Activated naive CD8-positive, alpha-beta T cell treated with anti-CD3 and anti-CD28 coated beads, Interleukin-2, amount 10 ng/mL, durations not matched to agents 7 days and 5 days (primary cell): ENCODE measurements at regions not wholly inside any gene's neighbourhood (a gene's known extent, or its start where the extent isn't known, plus 50 kb on each side); places are given as distances from the start of the nearest gene placed in this dataset.

Experiments used
- ATAC-seq: fragments of 150-1000 bp; cut with Tn5 transposase; one replicate; pipeline ENCODE4 v1.10.0; 2021; ENCODE audit warnings: low read depth, moderate library complexity
- POLR2A ChIA-PET: fragments of 350-600 bp; sonication (Branson Sonifier 250); formaldehyde crosslinking; loops from one replicate; lab custom pipeline; 2021; ENCODE audit warnings: antibody characterized with exemption; lab: Charles Lee
- DNase-seq: peaks from one replicate; pipeline ENCODE4 v3.0.0; 2021
- H3K27ac Mint-ChIP-seq: one replicate; pipeline ENCODE4 v1.8.0; 2022; ENCODE audit warnings: mild to moderate bottlenecking, mixed read lengths
- H3K27me3 Mint-ChIP-seq: one replicate; pipeline ENCODE4 v1.8.0; 2022; ENCODE audit warnings: mild to moderate bottlenecking, moderate library complexity, mixed read lengths
- H3K36me3 Mint-ChIP-seq: one replicate; pipeline ENCODE4 v1.8.0; 2021; ENCODE audit warnings: mild to moderate bottlenecking, mixed read lengths
- H3K4me1 Mint-ChIP-seq: one replicate; pipeline ENCODE4 v1.8.0; 2021; ENCODE audit warnings: mixed read lengths
- H3K4me3 Mint-ChIP-seq: one replicate; pipeline ENCODE4 v1.8.0; 2022; ENCODE audit warnings: mild to moderate bottlenecking, moderate library complexity, mixed read lengths
- H3K9me3 Mint-ChIP-seq: one replicate; pipeline ENCODE4 v1.8.0; 2021; ENCODE audit warnings: mixed read lengths

DNA sequence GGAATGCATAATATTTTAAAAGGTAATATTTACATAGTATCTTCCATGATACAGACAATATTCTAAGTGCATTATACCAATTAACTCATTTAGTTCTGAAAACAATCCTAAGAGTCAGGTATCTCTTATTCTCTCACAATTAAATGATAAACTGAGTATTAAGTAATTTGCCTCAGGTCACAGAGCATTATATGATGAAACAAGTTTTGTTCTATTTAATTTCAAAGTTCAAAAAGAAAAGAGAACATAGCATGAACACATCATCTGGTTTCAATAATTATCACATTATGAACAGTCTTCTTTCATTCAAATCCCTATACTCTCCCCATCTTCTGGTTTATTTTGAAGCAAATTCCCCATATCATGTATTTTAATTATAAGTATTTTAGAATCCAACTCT lies 927.5 kb downstream of the ADGRL2 start:
- Mint-ChIP-seq H3K27ac (no peak overlapping the region), H3K27me3 (no peaks in the 10 kb centered on the region), H3K9me3 (peaks cover 2% of the 10 kb centered on the region), H3K4me1 (no peaks in the 10 kb centered on the region), H3K4me3 (no peak overlapping the region), H3K36me3 (no peaks in the 10 kb centered on the region)
- no peak for DNase-seq
- ATAC-seq = no peak
- POLR2A ChIA-PET = no interaction called here

DNA sequence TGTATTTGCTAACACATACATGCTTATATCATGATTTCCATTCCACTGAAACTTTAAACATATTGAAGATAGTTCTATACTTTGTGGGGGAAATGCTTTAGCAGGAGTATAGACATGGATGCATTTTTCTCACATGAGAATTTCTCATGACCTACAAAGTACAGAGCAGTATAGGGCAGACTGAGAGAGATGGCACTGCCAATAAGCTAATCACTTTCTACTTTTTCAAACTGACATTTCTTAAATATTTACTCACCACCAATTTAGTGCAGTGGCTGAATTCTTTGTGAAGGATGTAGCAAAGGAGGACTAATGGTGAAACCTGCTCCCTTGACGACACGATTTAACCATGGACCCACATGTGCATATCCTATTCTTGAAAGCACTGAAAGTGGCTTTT lies 923.5 kb downstream of the ADGRL2 start:
- Mint-ChIP-seq H3K27me3 (no peaks in the 10 kb centered on the region), H3K9me3 (peaks cover 2% of the 10 kb centered on the region)

GRCh38 chr1:82722608-82723007 lies 921.9 kb downstream of the ADGRL2 start:
- no peak for ATAC-seq
- peaks cover 2% of the 10 kb centered on the region for H3K9me3 Mint-ChIP-seq
- POLR2A ChIA-PET = no interaction called here
- no peaks in the 10 kb centered on the region for H3K27me3 Mint-ChIP-seq
- H3K36me3 Mint-ChIP-seq = no peaks in the 10 kb centered on the region
- DNase-seq = no peak
- H3K4me1 Mint-ChIP-seq = no peaks in the 10 kb centered on the region
- no peak overlapping the region for H3K4me3 Mint-ChIP-seq
- H3K27ac Mint-ChIP-seq = no peak overlapping the region

More for the DNA sequence above, 923.5 kb downstream of the ADGRL2 start:
- Mint-ChIP-seq H3K4me1 (no peaks in the 10 kb centered on the region), H3K27ac (no peak overlapping the region), H3K4me3 (no peak overlapping the region), H3K36me3 (no peaks in the 10 kb centered on the region)
- no peak for DNase-seq
- POLR2A ChIA-PET = no interaction called here
- no peak for ATAC-seq

- DNase-seq (no peak), ATAC-seq (no peak)
- no peaks in the 10 kb centered on the region for H3K36me3 Mint-ChIP-seq
- POLR2A ChIA-PET = no interaction called here
- no peak overlapping the region for H3K4me3 Mint-ChIP-seq
- no peaks in the 10 kb centered on the region for H3K4me1 Mint-ChIP-seq
- no peaks in the 10 kb centered on the region for H3K27me3 Mint-ChIP-seq
- peaks cover 2% of the 10 kb centered on the region for H3K9me3 Mint-ChIP-seq
- no peak overlapping the region for H3K27ac Mint-ChIP-seq
These were observed 921.0 kb downstream of the ADGRL2 start for GRCh38 chr1:82721702-82722101.

DNA sequence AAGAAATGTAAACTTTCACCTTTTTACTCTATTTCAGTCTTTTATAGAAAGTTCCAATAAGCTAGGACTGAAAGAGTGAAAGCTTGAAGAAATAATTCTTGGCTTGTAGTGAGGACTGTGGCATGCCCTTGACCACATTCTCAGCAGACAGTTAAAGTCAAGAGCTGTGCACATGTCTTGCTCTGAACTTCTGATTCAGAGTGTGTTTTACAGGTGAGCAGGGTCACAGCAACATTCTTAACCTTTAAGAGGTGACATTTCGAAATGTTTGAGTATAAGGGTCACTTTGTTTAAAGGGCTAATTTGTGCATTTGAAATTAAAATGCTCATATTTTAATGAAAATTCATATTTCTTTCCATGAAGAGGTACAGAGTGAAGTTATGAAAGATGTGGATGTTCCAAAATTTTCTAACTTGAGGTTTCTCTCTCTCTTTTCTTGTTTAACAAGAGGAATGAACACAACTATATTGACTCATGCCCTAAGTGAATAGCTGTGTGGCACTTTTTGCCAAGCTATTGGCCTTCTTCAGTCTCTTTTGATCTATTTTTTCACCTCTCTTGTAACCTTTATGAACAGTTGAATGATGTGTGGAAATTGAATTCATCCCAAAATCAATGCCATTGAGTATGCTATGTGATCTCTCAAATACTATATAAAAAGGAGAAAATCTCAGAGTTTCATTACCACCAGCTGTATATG lies 918.1 kb downstream of the ADGRL2 start:
- ATAC-seq = no peak
- Mint-ChIP-seq H3K9me3 (peaks cover 2% of the 10 kb centered on the region), H3K36me3 (no peaks in the 10 kb centered on the region), H3K27ac (no peak overlapping the region), H3K27me3 (no peaks in the 10 kb centered on the region), H3K4me3 (no peak overlapping the region), H3K4me1 (no peaks in the 10 kb centered on the region)
- POLR2A ChIA-PET = no interaction called here
- no peak for DNase-seq

- H3K27ac Mint-ChIP-seq = no peak overlapping the region
- DNase-seq = no peak
- no peak for ATAC-seq
These were observed 909.4 kb downstream of the ADGRL2 start for GRCh38 chr1:82710091-82710490.

DNA sequence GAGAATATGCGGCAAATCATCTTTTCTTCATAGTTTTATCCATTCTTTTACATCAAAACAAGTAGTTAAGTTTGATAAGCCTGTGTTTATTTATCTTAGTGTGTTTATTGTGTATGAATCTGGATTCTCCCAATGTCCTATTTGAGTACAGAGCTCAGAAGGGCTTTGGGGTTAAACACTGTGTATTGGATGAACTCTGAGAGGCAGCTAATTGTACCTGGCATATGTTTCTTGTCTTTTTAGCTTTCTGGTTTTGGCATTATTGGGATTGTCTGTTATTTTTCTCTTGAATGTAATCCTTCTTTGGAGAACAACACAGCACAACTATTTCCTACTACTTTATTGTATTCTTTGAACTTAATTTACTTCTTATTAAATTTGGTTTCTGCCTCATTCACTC lies 906.9 kb downstream of the ADGRL2 start:
- Mint-ChIP-seq H3K4me3 (no peak overlapping the region), H3K27ac (no peak overlapping the region), H3K36me3 (no peaks in the 10 kb centered on the region), H3K27me3 (no peaks in the 10 kb centered on the region), H3K4me1 (no peaks in the 10 kb centered on the region), H3K9me3 (no peaks in the 10 kb centered on the region)
- ATAC-seq (no peak), DNase-seq (no peak)
- POLR2A ChIA-PET = no interaction called here

More at GRCh38 chr1:82710091-82710490, 909.4 kb downstream of the ADGRL2 start:
- no peak overlapping the region for H3K4me3 Mint-ChIP-seq
- POLR2A ChIA-PET = no interaction called here
- no peaks in the 10 kb centered on the region for H3K9me3 Mint-ChIP-seq
- H3K4me1 Mint-ChIP-seq = no peaks in the 10 kb centered on the region
- no peaks in the 10 kb centered on the region for H3K36me3 Mint-ChIP-seq
- H3K27me3 Mint-ChIP-seq = no peaks in the 10 kb centered on the region

DNA sequence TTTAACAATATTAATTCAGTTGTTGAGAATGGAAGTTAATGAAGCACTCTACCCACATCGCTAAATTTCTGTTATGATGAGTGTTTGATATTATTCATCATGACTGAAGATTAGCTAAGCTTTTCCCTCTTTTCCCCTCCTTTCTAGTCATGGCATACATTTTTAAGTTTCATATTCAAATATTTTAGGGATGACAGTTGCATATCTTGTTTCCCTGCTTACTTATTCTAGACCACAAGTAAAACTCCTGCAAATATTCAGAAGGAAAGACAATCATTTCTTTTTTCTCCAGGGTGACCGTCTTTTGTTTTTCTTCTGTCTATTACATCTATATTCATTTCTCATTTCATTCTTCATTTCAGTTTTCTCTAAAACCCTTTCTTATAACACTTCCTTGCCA lies 906.0 kb downstream of the ADGRL2 start:
- ATAC-seq (no peak), DNase-seq (no peak)
- no peak overlapping the region for H3K4me3 Mint-ChIP-seq

GRCh38 chr1:82704966-82705365 lies 904.2 kb downstream of the ADGRL2 start:
- POLR2A ChIA-PET = no interaction called here
- DNase-seq (no peak), ATAC-seq (no peak)
- Mint-ChIP-seq H3K4me1 (no peaks in the 10 kb centered on the region), H3K9me3 (no peaks in the 10 kb centered on the region), H3K27ac (no peak overlapping the region), H3K4me3 (no peak overlapping the region), H3K36me3 (no peaks in the 10 kb centered on the region), H3K27me3 (no peaks in the 10 kb centered on the region)

More for the DNA sequence above, 906.0 kb downstream of the ADGRL2 start:
- Mint-ChIP-seq H3K36me3 (no peaks in the 10 kb centered on the region), H3K27ac (no peak overlapping the region), H3K27me3 (no peaks in the 10 kb centered on the region), H3K9me3 (no peaks in the 10 kb centered on the region), H3K4me1 (no peaks in the 10 kb centered on the region)
- POLR2A ChIA-PET = no interaction called here

GRCh38 chr1:82704393-82704792 lies 903.7 kb downstream of the ADGRL2 start:
- DNase-seq (no peak), ATAC-seq (no peak)
- Mint-ChIP-seq H3K9me3 (no peaks in the 10 kb centered on the region), H3K27ac (no peak overlapping the region), H3K36me3 (no peaks in the 10 kb centered on the region), H3K4me3 (no peak overlapping the region), H3K27me3 (no peaks in the 10 kb centered on the region), H3K4me1 (no peaks in the 10 kb centered on the region)
- POLR2A ChIA-PET = no interaction called here

GRCh38 chr1:82703951-82704350 lies 903.2 kb downstream of the ADGRL2 start:
- ATAC-seq (no peak), DNase-seq (no peak)
- POLR2A ChIA-PET = no interaction called here
- H3K36me3 Mint-ChIP-seq = no peaks in the 10 kb centered on the region
- H3K4me1 Mint-ChIP-seq = no peaks in the 10 kb centered on the region
- H3K27ac Mint-ChIP-seq = no peak overlapping the region
- no peaks in the 10 kb centered on the region for H3K27me3 Mint-ChIP-seq
- H3K9me3 Mint-ChIP-seq = no peaks in the 10 kb centered on the region
- H3K4me3 Mint-ChIP-seq = no peak overlapping the region

GRCh38 chr1:82700476-82700875 lies 899.7 kb downstream of the ADGRL2 start:
- ATAC-seq (no peak), DNase-seq (no peak)
- H3K4me3 Mint-ChIP-seq = no peak overlapping the region
- no peaks in the 10 kb centered on the region for H3K27me3 Mint-ChIP-seq
- no peaks in the 10 kb centered on the region for H3K9me3 Mint-ChIP-seq
- H3K36me3 Mint-ChIP-seq = no peaks in the 10 kb centered on the region
- no peaks in the 10 kb centered on the region for H3K4me1 Mint-ChIP-seq
- POLR2A ChIA-PET = no interaction called here
- no peak overlapping the region for H3K27ac Mint-ChIP-seq

DNA sequence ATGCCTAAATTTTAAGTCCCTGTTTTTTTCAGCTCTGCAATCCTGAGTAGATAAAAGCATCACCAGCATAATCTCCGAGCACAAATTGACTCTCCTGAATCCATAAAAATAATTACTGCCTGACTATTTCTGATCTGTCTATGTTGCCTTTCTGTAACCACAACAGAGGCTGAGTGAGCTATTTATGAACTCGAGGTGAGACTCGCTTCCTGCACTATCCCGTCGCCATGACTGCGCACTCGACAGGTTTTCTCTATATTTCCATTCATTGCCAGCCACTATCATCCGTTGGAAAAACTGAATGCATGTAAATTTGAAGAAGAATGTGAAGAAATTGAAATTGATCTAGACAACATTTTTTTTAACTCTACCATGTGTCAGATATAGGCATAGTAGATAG lies 897.2 kb downstream of the ADGRL2 start:
- Mint-ChIP-seq H3K4me3 (no peak overlapping the region), H3K36me3 (no peaks in the 10 kb centered on the region), H3K9me3 (no peaks in the 10 kb centered on the region), H3K27ac (no peak overlapping the region), H3K4me1 (no peaks in the 10 kb centered on the region), H3K27me3 (no peaks in the 10 kb centered on the region)
- POLR2A ChIA-PET = no interaction called here
- no peak for ATAC-seq
- no peak for DNase-seq

DNA sequence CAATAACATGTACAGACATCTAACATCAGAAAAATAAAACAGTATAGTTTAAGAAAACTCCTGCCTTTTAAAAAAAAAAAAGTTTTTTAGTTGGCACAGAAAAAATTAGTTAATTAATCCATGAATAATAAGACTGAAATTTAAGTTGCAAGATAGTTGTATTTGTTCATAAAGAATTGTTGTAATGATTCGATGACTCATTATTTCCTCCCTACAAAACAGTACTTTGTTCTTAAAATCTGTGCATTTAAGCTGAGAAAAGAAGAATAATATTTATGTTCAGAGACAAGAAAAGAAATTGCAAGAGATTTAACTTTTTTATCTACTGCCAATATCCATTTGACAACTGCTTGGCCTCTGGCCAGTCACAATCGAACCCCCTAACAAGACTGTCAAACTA lies 894.7 kb downstream of the ADGRL2 start:
- H3K9me3 Mint-ChIP-seq = peaks cover 3% of the 10 kb centered on the region
- H3K4me1 Mint-ChIP-seq = no peaks in the 10 kb centered on the region
- POLR2A ChIA-PET = no interaction called here
- no peak overlapping the region for H3K4me3 Mint-ChIP-seq
- H3K27me3 Mint-ChIP-seq = no peaks in the 10 kb centered on the region
- ATAC-seq (no peak), DNase-seq (no peak)
- H3K36me3 Mint-ChIP-seq = no peaks in the 10 kb centered on the region
- no peak overlapping the region for H3K27ac Mint-ChIP-seq

GRCh38 chr1:82690411-82690810 lies 889.7 kb downstream of the ADGRL2 start:
- Mint-ChIP-seq H3K4me3 (no peak overlapping the region), H3K36me3 (no peaks in the 10 kb centered on the region), H3K4me1 (no peaks in the 10 kb centered on the region), H3K9me3 (peaks cover 8% of the 10 kb centered on the region), H3K27me3 (no peaks in the 10 kb centered on the region), H3K27ac (no peak overlapping the region)
- no peak for DNase-seq
- ATAC-seq = no peak
- POLR2A ChIA-PET = no interaction called here
